Sigmoid colon (tissue), 4 donors: ENCODE measurements at regions not wholly inside any gene's neighbourhood (a gene's known extent, or its start where the extent isn't known, plus 50 kb on each side); places are given as distances from the start of the nearest gene placed in this dataset.

Source experiments
- EP300 ChIP-seq, 4 donors: sonication (generic); formaldehyde crosslinking; IDR thresholded peaks; one replicate each; pipeline ENCODE4 v1.6.1; 2017; ENCODE audit warnings: antibody characterized with exemption in 4 of 4
- TF ChIP-seq, protein P1 (sequence below), 4 experiments: fragments of 450-650 bp in 3 of 4; fragments of 200-600 bp in 1 of 4; IDR thresholded peaks; one replicate each; pipeline ENCODE4 v1.5.1; 2016 to 2019; ENCODE audit warnings: antibody characterized with exemption in 4 of 4, mild to moderate bottlenecking in 3 of 4, moderate library complexity in 2 of 4

DNA sequence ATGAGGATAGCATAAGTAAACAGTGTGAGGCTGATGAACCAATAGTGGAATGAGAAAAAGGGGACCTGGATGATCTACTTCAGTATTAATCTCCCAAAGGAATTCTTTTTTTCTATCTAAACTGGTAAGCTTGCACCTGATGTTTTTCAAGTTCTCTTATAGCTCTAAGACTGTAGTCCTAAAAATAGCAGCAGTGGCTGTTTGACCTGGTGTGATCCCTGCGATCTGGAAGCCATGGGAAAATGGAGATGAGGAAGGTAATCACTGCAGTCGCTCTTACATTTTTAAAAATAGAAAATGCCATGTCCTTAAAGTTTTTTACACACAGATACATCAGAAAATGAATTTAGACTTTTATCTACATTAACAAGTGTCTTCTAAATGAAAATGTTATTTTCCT lies 926.4 kb upstream of the SLC35B3 start:
- TF ChIP-seq EP300 (IDR thresholded peaks at IDR 0.05): no peak
- TF ChIP-seq, protein P1, sequence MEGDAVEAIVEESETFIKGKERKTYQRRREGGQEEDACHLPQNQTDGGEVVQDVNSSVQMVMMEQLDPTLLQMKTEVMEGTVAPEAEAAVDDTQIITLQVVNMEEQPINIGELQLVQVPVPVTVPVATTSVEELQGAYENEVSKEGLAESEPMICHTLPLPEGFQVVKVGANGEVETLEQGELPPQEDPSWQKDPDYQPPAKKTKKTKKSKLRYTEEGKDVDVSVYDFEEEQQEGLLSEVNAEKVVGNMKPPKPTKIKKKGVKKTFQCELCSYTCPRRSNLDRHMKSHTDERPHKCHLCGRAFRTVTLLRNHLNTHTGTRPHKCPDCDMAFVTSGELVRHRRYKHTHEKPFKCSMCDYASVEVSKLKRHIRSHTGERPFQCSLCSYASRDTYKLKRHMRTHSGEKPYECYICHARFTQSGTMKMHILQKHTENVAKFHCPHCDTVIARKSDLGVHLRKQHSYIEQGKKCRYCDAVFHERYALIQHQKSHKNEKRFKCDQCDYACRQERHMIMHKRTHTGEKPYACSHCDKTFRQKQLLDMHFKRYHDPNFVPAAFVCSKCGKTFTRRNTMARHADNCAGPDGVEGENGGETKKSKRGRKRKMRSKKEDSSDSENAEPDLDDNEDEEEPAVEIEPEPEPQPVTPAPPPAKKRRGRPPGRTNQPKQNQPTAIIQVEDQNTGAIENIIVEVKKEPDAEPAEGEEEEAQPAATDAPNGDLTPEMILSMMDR (IDR thresholded peaks at IDR 0.05): no peak
